Kidney capillary endothelial cell (primary cell): ENCODE measurements at regions not wholly inside any gene's neighbourhood (a gene's known extent, or its start where the extent isn't known, plus 50 kb on each side); places are given as distances from the start of the nearest gene placed in this dataset.

Experiments
- DNase-seq: peaks from one replicate; pipeline ENCODE4 v3.0.0-alpha.2; 2018; ENCODE audit warnings: low spot score

- DNase-seq, result no peak
These were observed 279.9 kb downstream of the BRD1 start for GRCh38 chr22:49547751-49548239.

- DNase-seq, result no peak
These were observed 280.7 kb downstream of the BRD1 start for GRCh38 chr22:49546811-49547585.

- no peak for DNase-seq
These were observed 282.1 kb downstream of the BRD1 start for GRCh38 chr22:49545606-49546005.

GRCh38 chr22:49544286-49544685 lies 283.4 kb downstream of the BRD1 start:
- DNase-seq, result no peak

GRCh38 chr22:49543876-49544275 lies 283.8 kb downstream of the BRD1 start:
- no peak for DNase-seq

- no peak for DNase-seq
These were observed 285.9 kb downstream of the BRD1 start for GRCh38 chr22:49541693-49542230.

GRCh38 chr22:49540913-49541692 lies 286.6 kb downstream of the BRD1 start:
- DNase-seq, result no peak

- no peak for DNase-seq
These were observed 287.4 kb downstream of the BRD1 start for GRCh38 chr22:49540084-49540912.

GRCh38 chr22:49538006-49538405 lies 289.7 kb downstream of the BRD1 start:
- no peak for DNase-seq

- no peak for DNase-seq
These were observed 291.0 kb downstream of the BRD1 start for GRCh38 chr22:49536571-49537131.

- DNase-seq, result no peak
These were observed 292.0 kb downstream of the BRD1 start for GRCh38 chr22:49535527-49536125.

GRCh38 chr22:49535126-49535525 lies 292.5 kb downstream of the BRD1 start:
- DNase-seq, result no peak

GRCh38 chr22:49534386-49534785 lies 293.3 kb downstream of the BRD1 start:
- DNase-seq, result no peak

- no peak for DNase-seq
These were observed 293.8 kb downstream of the BRD1 start for GRCh38 chr22:49533886-49534285.

GRCh38 chr22:49532869-49533802 lies 294.5 kb downstream of the BRD1 start:
- no peak for DNase-seq

GRCh38 chr22:49531368-49531791 lies 296.3 kb downstream of the BRD1 start:
- DNase-seq, result no peak

GRCh38 chr22:49530671-49531367 lies 296.9 kb downstream of the BRD1 start:
- DNase-seq, result no peak

GRCh38 chr22:49528420-49528720 lies 299.3 kb downstream of the BRD1 start:
- no peak for DNase-seq

- no peak for DNase-seq
These were observed 299.9 kb downstream of the BRD1 start for GRCh38 chr22:49527611-49528419.
